Keratinocyte (primary cell): ENCODE measurements at regions not wholly inside any gene's neighbourhood (a gene's known extent, or its start where the extent isn't known, plus 50 kb on each side); places are given as distances from the start of the nearest gene placed in this dataset.

ENCODE experiments used
- DNase-seq: peaks from one replicate; pipeline ENCODE4 v3.0.0-alpha.2; 2011; ENCODE audit warnings: low read depth, missing footprints, low spot score
- FAIRE-seq: peaks from 2 replicates; lab custom pipeline; 2011; peaks lifted over from hg19 to GRCh38; lab: Jason Lieb, UNC
- H2AFZ ChIP-seq: 2 replicates; pipeline ENCODE4 v1.6.0; 2012; ENCODE audit warnings: low read length, control low read depth, inconsistent platforms; ENCODE audit not compliant: control insufficient read depth
- H3K27ac ChIP-seq: 2 replicates; pipeline ENCODE4 v1.5.1; 2011; ENCODE audit warnings: low read length; ENCODE audit not compliant: control insufficient read depth, insufficient read depth
- H3K27me3 ChIP-seq: 3 replicates; pipeline ENCODE4 v1.6.0; 2011; ENCODE audit warnings: low read length; ENCODE audit not compliant: control insufficient read depth, insufficient read depth; ENCODE audit errors: extremely low read depth
- H3K36me3 ChIP-seq, 2 experiments: 2 replicates in 1 of 2; 3 replicates in 1 of 2; pipeline ENCODE4 v1.5.1; 2011; ENCODE audit warnings: low read length in 2 of 2, mild to moderate bottlenecking in 1 of 2; ENCODE audit not compliant: control insufficient read depth in 2 of 2, insufficient read depth in 2 of 2; ENCODE audit errors: extremely low read depth in 1 of 2
- H3K4me1 ChIP-seq: 3 replicates; pipeline ENCODE4 v1.5.1; 2011; ENCODE audit warnings: low read length; ENCODE audit not compliant: control insufficient read depth, insufficient read depth; ENCODE audit errors: extremely low read depth
- H3K4me2 ChIP-seq: 3 replicates; pipeline ENCODE4 v1.6.0; 2011; ENCODE audit warnings: low read depth, low read length; ENCODE audit not compliant: control insufficient read depth, insufficient read depth; ENCODE audit errors: extremely low read depth
- H3K4me3 ChIP-seq, 3 experiments: fragments of 200-600 bp in 1 of 3; sonication (generic) in 1 of 3; 2 replicates in 2 of 3; 3 replicates in 1 of 3; pipeline ENCODE4 v1.5.1; 2011 to 2016; ENCODE audit warnings: low read length in 3 of 3, mild to moderate bottlenecking in 3 of 3, control low read depth in 2 of 3, inconsistent platforms in 1 of 3, low read depth in 1 of 3, mixed read lengths in 1 of 3, mixed run types in 1 of 3, moderate library complexity in 1 of 3; ENCODE audit not compliant: control insufficient read depth in 2 of 3, insufficient read depth in 2 of 3; ENCODE audit errors: extremely low read depth in 1 of 3
- H3K79me2 ChIP-seq: 2 replicates; pipeline ENCODE4 v1.6.0; 2012; ENCODE audit warnings: low read length; ENCODE audit not compliant: control insufficient read depth, insufficient read depth
- H3K9ac ChIP-seq: 3 replicates; pipeline ENCODE4 v1.6.0; 2011; ENCODE audit warnings: low read length; ENCODE audit not compliant: control insufficient read depth, insufficient read depth; ENCODE audit errors: extremely low read depth
- H3K9me1 ChIP-seq: 3 replicates; pipeline ENCODE4 v1.6.0; 2011; ENCODE audit warnings: low read length; ENCODE audit not compliant: control insufficient read depth, insufficient read depth; ENCODE audit errors: extremely low read depth
- H3K9me3 ChIP-seq: 2 replicates; pipeline ENCODE4 v1.5.1; 2012; ENCODE audit warnings: low read depth, low read length; ENCODE audit not compliant: control insufficient read depth
- H4K20me1 ChIP-seq: 3 replicates; pipeline ENCODE4 v1.6.0; 2011; ENCODE audit warnings: low read length; ENCODE audit not compliant: control insufficient read depth, insufficient read depth; ENCODE audit errors: extremely low read depth
- EZH2 ChIP-seq: IDR thresholded peaks from one replicate; pipeline ENCODE4 v1.6.1; 2012; ENCODE audit warnings: inconsistent platforms, mild to moderate bottlenecking, low read length, moderate library complexity
- dilution Hi-C: fragments of 300-500 bp; cut with MboI; formaldehyde crosslinking; loops from one replicate; pipeline ENCODE4 v1.7.0; 2020; ENCODE audit warnings: low sequenced_read_pairs; ENCODE audit not compliant: extremely low pct_ligation_motif_present
- TF ChIP-seq, protein P1 (sequence below), 3 experiments: IDR thresholded peaks in 1 of 3; conservative IDR thresholded peaks in 1 of 3; optimal IDR thresholded peaks in 1 of 3; 2 replicates in 2 of 3; 3 replicates in 1 of 3; pipeline versions ENCODE3 to v1.5.1; 2011; ENCODE audit warnings: low read length in 3 of 3, mild to moderate bottlenecking in 3 of 3, moderate library complexity in 2 of 3, control low read depth in 1 of 3, inconsistent platforms in 1 of 3; ENCODE audit not compliant: insufficient read depth in 2 of 3; ENCODE audit errors: extremely low read depth in 1 of 3

DNA sequence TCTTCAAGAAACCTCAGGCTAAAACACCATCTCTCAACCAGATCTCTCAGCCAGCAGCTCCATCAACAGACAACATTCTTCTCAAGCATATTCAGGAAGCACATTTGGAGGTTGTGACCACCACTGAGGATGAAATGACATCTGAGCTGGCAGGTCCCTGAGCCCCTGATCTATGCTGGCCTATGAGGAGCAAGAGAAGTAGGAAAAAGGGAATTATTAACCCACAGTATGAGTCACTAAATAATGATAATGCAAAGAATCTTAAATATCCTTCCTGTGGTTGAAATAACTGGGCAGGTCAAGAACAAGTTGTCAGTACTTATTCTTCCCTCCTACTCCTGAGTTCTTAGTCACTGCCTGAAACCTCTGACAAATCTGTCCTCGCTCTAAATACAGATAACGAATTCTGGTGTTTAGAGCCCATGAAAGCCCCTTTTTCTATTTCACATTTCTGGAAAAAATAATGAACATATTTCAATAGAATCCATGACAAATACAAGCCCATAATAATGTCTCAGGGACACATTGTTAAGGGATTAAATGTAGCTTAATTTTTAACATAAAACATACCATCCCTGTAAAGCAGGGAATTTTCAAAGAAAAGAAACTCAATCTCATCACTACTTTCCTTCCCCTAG lies 225.8 kb upstream of the IRS2 start:
- Histone ChIP-seq H3K27me3 (no peaks in the 10 kb centered on the region), H3K27ac (peak overlapping the region; percentile 97), H3K9me1 (no peaks in the 10 kb centered on the region), H4K20me1 (no peaks in the 10 kb centered on the region), H3K79me2 (no peaks in the 10 kb centered on the region), H2AFZ (no peak overlapping the region), H3K4me1 (peaks cover 58% of the 10 kb centered on the region), H3K4me2 (peak overlapping the region; percentile 54), H3K36me3 (no peaks in the 10 kb centered on the region), H3K9ac (peak overlapping the region; percentile 65), H3K4me3 (no peak overlapping the region), H3K9me3 (peaks cover 2% of the 10 kb centered on the region)
- dilution Hi-C loops: no loop called here
- DNase-seq: peak; percentile 57
- FAIRE-seq: peak; percentile 97
- TF ChIP-seq, protein P1, sequence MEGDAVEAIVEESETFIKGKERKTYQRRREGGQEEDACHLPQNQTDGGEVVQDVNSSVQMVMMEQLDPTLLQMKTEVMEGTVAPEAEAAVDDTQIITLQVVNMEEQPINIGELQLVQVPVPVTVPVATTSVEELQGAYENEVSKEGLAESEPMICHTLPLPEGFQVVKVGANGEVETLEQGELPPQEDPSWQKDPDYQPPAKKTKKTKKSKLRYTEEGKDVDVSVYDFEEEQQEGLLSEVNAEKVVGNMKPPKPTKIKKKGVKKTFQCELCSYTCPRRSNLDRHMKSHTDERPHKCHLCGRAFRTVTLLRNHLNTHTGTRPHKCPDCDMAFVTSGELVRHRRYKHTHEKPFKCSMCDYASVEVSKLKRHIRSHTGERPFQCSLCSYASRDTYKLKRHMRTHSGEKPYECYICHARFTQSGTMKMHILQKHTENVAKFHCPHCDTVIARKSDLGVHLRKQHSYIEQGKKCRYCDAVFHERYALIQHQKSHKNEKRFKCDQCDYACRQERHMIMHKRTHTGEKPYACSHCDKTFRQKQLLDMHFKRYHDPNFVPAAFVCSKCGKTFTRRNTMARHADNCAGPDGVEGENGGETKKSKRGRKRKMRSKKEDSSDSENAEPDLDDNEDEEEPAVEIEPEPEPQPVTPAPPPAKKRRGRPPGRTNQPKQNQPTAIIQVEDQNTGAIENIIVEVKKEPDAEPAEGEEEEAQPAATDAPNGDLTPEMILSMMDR (optimal IDR thresholded peaks at IDR 0.05 in 1 of 3, IDR thresholded peaks at IDR 0.05 in 1 of 3, conservative IDR thresholded peaks at IDR 0.05 in 1 of 3; ENCODE audit: extremely low read depth in 1 of 3, insufficient read depth in 2 of 3, low read length in 3 of 3): peak in 1 of 3 experiments; percentile 1
- TF ChIP-seq EZH2: no peak

DNA sequence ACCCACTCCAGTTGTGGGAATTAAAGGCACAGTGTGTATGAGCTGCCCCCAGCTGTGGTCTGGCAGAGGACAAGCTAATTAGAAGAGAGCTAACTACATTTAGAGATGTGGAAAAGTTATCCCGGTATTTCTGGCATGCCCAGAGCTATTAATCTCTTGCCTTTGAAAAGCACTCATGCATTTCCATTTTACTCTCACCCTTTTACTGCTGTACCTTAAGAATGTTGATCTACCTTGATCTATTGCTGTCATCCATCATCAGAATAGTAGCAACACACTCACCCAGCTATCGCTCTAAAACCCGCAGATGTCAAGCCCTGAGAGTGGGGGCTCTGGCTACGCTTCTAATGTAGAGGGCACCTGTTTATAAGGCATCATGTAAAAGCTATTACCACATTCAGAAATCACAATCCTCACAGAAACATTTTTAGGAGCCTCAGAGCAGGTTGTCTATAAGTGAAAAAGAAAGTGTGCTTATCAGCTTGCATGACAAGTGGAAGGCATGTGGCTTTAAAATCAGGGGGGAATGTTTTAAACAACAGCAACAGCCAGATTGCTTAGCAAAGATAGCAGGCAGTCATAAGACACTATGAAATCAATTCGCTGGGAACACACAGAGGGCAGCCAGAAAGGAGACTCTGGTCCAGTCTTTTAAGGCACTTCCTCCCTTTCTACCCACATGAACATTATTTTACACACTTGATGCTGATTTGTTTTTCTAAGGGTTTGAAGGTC lies 224.2 kb upstream of the IRS2 start:
- peak overlapping the region; percentile 65 for H2AFZ ChIP-seq
- H3K9me1 ChIP-seq: no peaks in the 10 kb centered on the region
- peak; percentile 43 for FAIRE-seq
- peak overlapping the region; percentile 7 for H3K4me2 ChIP-seq
- no peaks in the 10 kb centered on the region for H3K79me2 ChIP-seq
- DNase-seq: no peak
- no peak for TF ChIP-seq EZH2
- TF ChIP-seq, protein P1 (optimal IDR thresholded peaks at IDR 0.05 in 1 of 3, IDR thresholded peaks at IDR 0.05 in 1 of 3, conservative IDR thresholded peaks at IDR 0.05 in 1 of 3; ENCODE audit: extremely low read depth in 1 of 3, insufficient read depth in 2 of 3, low read length in 3 of 3): no peak
- no peaks in the 10 kb centered on the region for H3K36me3 ChIP-seq
- no peaks in the 10 kb centered on the region for H3K27me3 ChIP-seq
- no peaks in the 10 kb centered on the region for H4K20me1 ChIP-seq
- peak overlapping the region; percentile 97 for H3K27ac ChIP-seq
- H3K9me3 ChIP-seq: no peaks in the 10 kb centered on the region
- H3K4me3 ChIP-seq: no peak overlapping the region
- peaks cover 58% of the 10 kb centered on the region for H3K4me1 ChIP-seq
- H3K9ac ChIP-seq: no peak overlapping the region
- dilution Hi-C loops: no loop called here
